ENCODE measurements at regions not wholly inside any gene's neighbourhood (a gene's known extent, or its start where the extent isn't known, plus 50 kb on each side); places are given as distances from the start of the nearest gene placed in this dataset.

DNA sequence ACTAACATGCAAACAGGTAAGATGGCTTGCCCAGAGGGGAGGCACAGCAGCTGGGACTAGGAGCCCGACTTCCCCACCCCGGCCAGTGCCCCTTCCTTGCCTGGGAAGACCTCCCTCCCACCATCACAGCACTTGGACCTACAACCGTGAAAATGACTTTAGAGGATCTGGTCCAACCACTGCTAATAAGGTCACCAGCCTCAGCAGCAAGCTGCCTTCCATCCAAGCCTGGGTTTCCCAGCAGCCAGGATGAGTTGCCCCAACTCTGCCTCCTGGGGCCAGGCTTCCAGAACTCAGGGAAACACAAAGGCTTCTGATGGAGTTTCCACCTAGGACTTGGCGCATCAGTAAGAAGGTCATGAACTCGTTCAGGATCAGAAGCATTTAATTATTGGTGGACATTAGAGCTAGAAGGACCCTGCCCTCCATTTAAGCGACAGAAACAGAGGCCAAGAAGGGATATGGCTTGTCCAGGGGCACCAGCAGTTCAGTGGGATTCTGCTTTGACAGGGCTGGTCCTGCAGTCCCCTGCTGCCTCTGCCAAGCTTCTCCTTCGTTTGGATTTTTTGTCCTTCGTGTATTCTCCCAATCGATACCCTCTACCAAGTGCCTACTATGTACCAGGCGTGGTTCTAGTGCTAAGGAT, 403.0 kb upstream of the ID2 start:
- TF ChIP-seq, protein P1, sequence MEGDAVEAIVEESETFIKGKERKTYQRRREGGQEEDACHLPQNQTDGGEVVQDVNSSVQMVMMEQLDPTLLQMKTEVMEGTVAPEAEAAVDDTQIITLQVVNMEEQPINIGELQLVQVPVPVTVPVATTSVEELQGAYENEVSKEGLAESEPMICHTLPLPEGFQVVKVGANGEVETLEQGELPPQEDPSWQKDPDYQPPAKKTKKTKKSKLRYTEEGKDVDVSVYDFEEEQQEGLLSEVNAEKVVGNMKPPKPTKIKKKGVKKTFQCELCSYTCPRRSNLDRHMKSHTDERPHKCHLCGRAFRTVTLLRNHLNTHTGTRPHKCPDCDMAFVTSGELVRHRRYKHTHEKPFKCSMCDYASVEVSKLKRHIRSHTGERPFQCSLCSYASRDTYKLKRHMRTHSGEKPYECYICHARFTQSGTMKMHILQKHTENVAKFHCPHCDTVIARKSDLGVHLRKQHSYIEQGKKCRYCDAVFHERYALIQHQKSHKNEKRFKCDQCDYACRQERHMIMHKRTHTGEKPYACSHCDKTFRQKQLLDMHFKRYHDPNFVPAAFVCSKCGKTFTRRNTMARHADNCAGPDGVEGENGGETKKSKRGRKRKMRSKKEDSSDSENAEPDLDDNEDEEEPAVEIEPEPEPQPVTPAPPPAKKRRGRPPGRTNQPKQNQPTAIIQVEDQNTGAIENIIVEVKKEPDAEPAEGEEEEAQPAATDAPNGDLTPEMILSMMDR (IDR thresholded peaks at IDR 0.05 in 4 of 5, conservative IDR thresholded peaks at IDR 0.05 in 1 of 5) = no peak
- TF ChIP-seq POLR2A (IDR thresholded peaks at IDR 0.05) = no peak
